Loucy (cell line): ENCODE measurements at regions not wholly inside any gene's neighbourhood (a gene's known extent, or its start where the extent isn't known, plus 50 kb on each side); places are given as distances from the start of the nearest gene placed in this dataset.
"Not testable (repeated sequence)": the region's sequence is repeated elsewhere in the genome, so short reads cannot be mapped to it uniquely, and the experiment has no call there.

Source experiments
- H2AFZ ChIP-seq: fragments of 200-600 bp; sonication (generic); 2 replicates; pipeline ENCODE4 v1.6.0; 2016; ENCODE audit warnings: antibody characterized with exemption, mild to moderate bottlenecking, low read length, moderate library complexity
- H3F3A ChIP-seq: fragments of 200-600 bp; 2 replicates; pipeline ENCODE4 v1.6.0; 2016; ENCODE audit warnings: antibody characterized with exemption, low read depth, mild to moderate bottlenecking
- H3K27me3 ChIP-seq: fragments of 200-600 bp; sonication (generic); 2 replicates; pipeline ENCODE4 v1.6.1; 2014; ENCODE audit warnings: low read length, mild to moderate bottlenecking; ENCODE audit not compliant: insufficient read depth, poor library complexity, severe bottlenecking
- H3K36me3 ChIP-seq: fragments of 200-600 bp; sonication (generic); 2 replicates; pipeline ENCODE4 v1.6.1; 2016; ENCODE audit warnings: low read length; ENCODE audit not compliant: insufficient read depth
- H3K4me1 ChIP-seq: fragments of 200-600 bp; sonication (generic); 2 replicates; pipeline ENCODE4 v1.5.1; 2014; ENCODE audit warnings: low read length, mild to moderate bottlenecking; ENCODE audit not compliant: insufficient read depth, poor library complexity, severe bottlenecking
- H3K4me2 ChIP-seq: fragments of 200-600 bp; sonication (generic); 2 replicates; pipeline ENCODE4 v1.6.0; 2014; ENCODE audit warnings: antibody characterized with exemption, low read length, low read depth, mild to moderate bottlenecking; ENCODE audit not compliant: poor library complexity, severe bottlenecking
- H3K4me3 ChIP-seq: fragments of 200-600 bp; sonication (generic); 2 replicates; pipeline ENCODE4 v1.5.1; 2014; ENCODE audit warnings: low read length, mild to moderate bottlenecking, mixed read lengths; ENCODE audit not compliant: poor library complexity, severe bottlenecking
- H3K79me2 ChIP-seq: fragments of 200-600 bp; sonication (generic); 2 replicates; pipeline ENCODE4 v1.6.1; 2014; ENCODE audit warnings: low read length; ENCODE audit not compliant: insufficient read depth
- H3K9ac ChIP-seq: fragments of 200-600 bp; sonication (generic); 2 replicates; pipeline ENCODE4 v1.6.0; 2014; ENCODE audit warnings: mild to moderate bottlenecking, low read depth, low read length, moderate library complexity; ENCODE audit not compliant: poor library complexity, severe bottlenecking
- H3K9me2 ChIP-seq: fragments of 200-600 bp; sonication (generic); replicated peaks from 2 replicates; pipeline ENCODE4 v1.6.1; 2016; ENCODE audit warnings: low read depth, low read length, mixed read lengths
- H3K9me3 ChIP-seq: fragments of 200-600 bp; sonication (generic); 2 replicates; pipeline ENCODE4 v1.6.1; 2014; ENCODE audit warnings: mild to moderate bottlenecking, antibody characterized with exemption, low read length, low read depth; ENCODE audit not compliant: insufficient read depth
- H4K20me1 ChIP-seq: fragments of 200-600 bp; sonication (generic); 2 replicates; pipeline ENCODE4 v1.6.0; 2014; ENCODE audit warnings: antibody characterized with exemption, low read length, mild to moderate bottlenecking; ENCODE audit not compliant: insufficient read depth, poor library complexity, severe bottlenecking
- CTCF ChIP-seq: fragments of 200-600 bp; sonication (generic); conservative IDR thresholded peaks from 2 replicates; pipeline ENCODE4 v1.5.1; 2014; ENCODE audit warnings: mild to moderate bottlenecking, antibody characterized with exemption, low read length
- EZH2phosphoT487 ChIP-seq: fragments of 200-600 bp; IDR thresholded peaks from 2 replicates; pipeline ENCODE4 v1.6.1; 2018; ENCODE audit warnings: antibody characterized with exemption, mild to moderate bottlenecking, moderate library complexity, borderline replicate concordance

- H3K4me2 ChIP-seq = no peak overlapping the region
- no peaks in the 10 kb centered on the region for H3F3A ChIP-seq
- no peaks in the 10 kb centered on the region for H3K27me3 ChIP-seq
- no peaks in the 10 kb centered on the region for H4K20me1 ChIP-seq
- H3K9ac ChIP-seq = no peak overlapping the region
- H3K9me2 ChIP-seq = no peaks in the 10 kb centered on the region
- no peak overlapping the region for H3K4me3 ChIP-seq
- H3K79me2 ChIP-seq = no peaks in the 10 kb centered on the region
- no peaks in the 10 kb centered on the region for H3K9me3 ChIP-seq
- no peak for TF ChIP-seq CTCF
- no peak overlapping the region for H2AFZ ChIP-seq
- H3K4me1 ChIP-seq = no peaks in the 10 kb centered on the region
- no peaks in the 10 kb centered on the region for H3K36me3 ChIP-seq
Observed at GRCh38 chr5:154601014-154601413, 123.0 kb upstream of the HAND1 start.

- Histone ChIP-seq H3K36me3 (no peaks in the 10 kb centered on the region), H2AFZ (no peak overlapping the region), H3K9ac (no peak overlapping the region), H3F3A (no peaks in the 10 kb centered on the region), H3K9me2 (no peaks in the 10 kb centered on the region), H3K79me2 (no peaks in the 10 kb centered on the region), H4K20me1 (no peaks in the 10 kb centered on the region), H3K27me3 (no peaks in the 10 kb centered on the region), H3K4me1 (no peaks in the 10 kb centered on the region), H3K4me2 (no peak overlapping the region), H3K4me3 (no peak overlapping the region), H3K9me3 (no peaks in the 10 kb centered on the region)
- TF ChIP-seq EZH2phosphoT487 (no peak), CTCF (no peak)
Observed at GRCh38 chr5:154598021-154598420, 120.0 kb upstream of the HAND1 start.

GRCh38 chr5:154596844-154597243 is 118.8 kb upstream of the HAND1 start:
- H3F3A ChIP-seq, H4K20me1 ChIP-seq, H3K79me2 ChIP-seq, H2AFZ ChIP-seq, H3K4me1 ChIP-seq, H3K9me3 ChIP-seq, H3K9ac ChIP-seq, H3K36me3 ChIP-seq, H3K9me2 ChIP-seq, H3K4me3 ChIP-seq, H3K4me2 ChIP-seq, H3K27me3 ChIP-seq: not testable (repeated sequence)

GRCh38 chr5:154595662-154596061 is 117.6 kb upstream of the HAND1 start:
- H2AFZ ChIP-seq = no peak overlapping the region
- no peaks in the 10 kb centered on the region for H3K9me2 ChIP-seq
- no peaks in the 10 kb centered on the region for H3K79me2 ChIP-seq
- TF ChIP-seq CTCF (no peak), EZH2phosphoT487 (no peak)
- H3K9me3 ChIP-seq = no peaks in the 10 kb centered on the region
- no peak overlapping the region for H3K4me2 ChIP-seq
- no peaks in the 10 kb centered on the region for H4K20me1 ChIP-seq
- no peaks in the 10 kb centered on the region for H3K36me3 ChIP-seq
- no peaks in the 10 kb centered on the region for H3K4me1 ChIP-seq
- H3F3A ChIP-seq = no peaks in the 10 kb centered on the region
- no peak overlapping the region for H3K9ac ChIP-seq
- no peak overlapping the region for H3K4me3 ChIP-seq
- no peaks in the 10 kb centered on the region for H3K27me3 ChIP-seq
